ENCODE measurements at regions not wholly inside any gene's neighbourhood (a gene's known extent, or its start where the extent isn't known, plus 50 kb on each side); places are given as distances from the start of the nearest gene placed in this dataset.

DNA sequence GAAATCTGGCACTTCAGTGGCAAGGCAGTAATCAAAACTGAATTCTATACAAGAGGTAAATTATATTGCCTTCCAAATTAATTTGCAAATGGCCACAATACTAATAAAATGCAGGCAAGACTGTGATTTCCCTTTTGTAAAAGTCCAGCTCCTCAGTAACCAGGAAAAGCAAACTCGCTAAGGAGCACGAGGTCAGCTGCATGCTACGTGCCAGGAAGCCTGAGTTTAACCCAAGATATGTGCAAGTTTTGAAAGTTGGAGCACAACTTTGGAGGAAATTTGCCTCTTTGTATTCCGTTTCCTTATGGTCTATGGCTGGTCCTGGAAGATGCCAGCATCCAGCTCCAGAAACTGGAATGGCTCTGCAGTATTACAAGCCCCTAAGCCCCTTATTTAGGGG lies 226.8 kb upstream of the DYNLRB2 start:
- no peaks in the 10 kb centered on the region for H3K79me2 ChIP-seq
- H3K27ac ChIP-seq = no peak overlapping the region
- H3K4me3 ChIP-seq (ENCODE audit: low read depth, low read length) = no peak overlapping the region
- H2AFZ ChIP-seq = no peak overlapping the region
- no peaks in the 10 kb centered on the region for H3K4me1 ChIP-seq
- no peaks in the 10 kb centered on the region for H3K27me3 ChIP-seq (ENCODE audit: control insufficient read depth, insufficient read depth, low read length)
- no peak overlapping the region for H3K4me2 ChIP-seq (ENCODE audit: low read length)
- H3K9me3 ChIP-seq (ENCODE audit: control insufficient read depth, low read length) = no peaks in the 10 kb centered on the region
- no peaks in the 10 kb centered on the region for H3K36me3 ChIP-seq (ENCODE audit: control insufficient read depth, insufficient read depth, low read length)
- H3K9ac ChIP-seq = no peak overlapping the region
- no peak for TF ChIP-seq CTCF (IDR thresholded peaks at IDR 0.05)

- Histone ChIP-seq H3K27me3 (ENCODE audit: control insufficient read depth, insufficient read depth, low read length) (no peaks in the 10 kb centered on the region), H3K9ac (no peak overlapping the region), H3K4me3 (ENCODE audit: low read depth, low read length) (no peak overlapping the region), H3K9me3 (ENCODE audit: control insufficient read depth, low read length) (no peaks in the 10 kb centered on the region), H2AFZ (no peak overlapping the region), H3K27ac (no peak overlapping the region), H3K36me3 (ENCODE audit: control insufficient read depth, insufficient read depth, low read length) (no peaks in the 10 kb centered on the region), H3K4me1 (no peaks in the 10 kb centered on the region), H3K79me2 (no peaks in the 10 kb centered on the region), H3K4me2 (ENCODE audit: low read length) (no peak overlapping the region)
- no peak for TF ChIP-seq CTCF (IDR thresholded peaks at IDR 0.05)
These were observed 231.6 kb upstream of the DYNLRB2 start for GRCh38 chr16:80309178-80309577.

- H2AFZ ChIP-seq = no peak overlapping the region
- H3K4me3 ChIP-seq (ENCODE audit: low read depth, low read length) = no peak overlapping the region
- no peaks in the 10 kb centered on the region for H3K9me3 ChIP-seq (ENCODE audit: control insufficient read depth, low read length)
- H3K27ac ChIP-seq = no peak overlapping the region
- H3K9ac ChIP-seq = no peak overlapping the region
- no peaks in the 10 kb centered on the region for H3K36me3 ChIP-seq (ENCODE audit: control insufficient read depth, insufficient read depth, low read length)
- no peak overlapping the region for H3K4me2 ChIP-seq (ENCODE audit: low read length)
- TF ChIP-seq CTCF (IDR thresholded peaks at IDR 0.05) = no peak
- no peaks in the 10 kb centered on the region for H3K27me3 ChIP-seq (ENCODE audit: control insufficient read depth, insufficient read depth, low read length)
- no peaks in the 10 kb centered on the region for H3K4me1 ChIP-seq
- no peaks in the 10 kb centered on the region for H3K79me2 ChIP-seq
These were observed 235.4 kb upstream of the DYNLRB2 start for GRCh38 chr16:80305410-80305809.

DNA sequence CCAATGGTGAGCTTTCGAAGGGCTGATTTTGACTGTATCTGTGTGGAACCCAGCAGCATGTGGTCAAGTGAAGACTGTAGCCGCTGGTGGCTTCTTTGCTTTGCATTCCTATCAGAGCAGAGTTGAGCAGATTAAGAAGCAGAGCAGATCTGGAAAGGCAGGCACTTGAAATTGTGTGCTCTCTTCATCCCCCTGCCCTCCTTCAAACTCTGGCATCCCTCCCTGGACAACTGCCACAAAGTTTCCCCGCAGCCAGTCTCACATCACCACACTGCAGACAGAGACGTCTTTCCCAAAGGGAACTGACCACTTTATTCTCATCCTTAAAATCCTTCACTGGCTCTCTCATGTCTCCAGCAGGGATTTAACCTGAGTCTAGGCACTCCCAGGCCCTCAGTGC lies 237.1 kb upstream of the DYNLRB2 start:
- Histone ChIP-seq H3K9ac (no peak overlapping the region), H3K36me3 (ENCODE audit: control insufficient read depth, insufficient read depth, low read length) (no peaks in the 10 kb centered on the region), H2AFZ (no peak overlapping the region), H3K79me2 (no peaks in the 10 kb centered on the region), H3K4me1 (no peaks in the 10 kb centered on the region), H3K9me3 (ENCODE audit: control insufficient read depth, low read length) (no peaks in the 10 kb centered on the region), H3K4me3 (ENCODE audit: low read depth, low read length) (no peak overlapping the region), H3K4me2 (ENCODE audit: low read length) (no peak overlapping the region), H3K27me3 (ENCODE audit: control insufficient read depth, insufficient read depth, low read length) (no peaks in the 10 kb centered on the region), H3K27ac (no peak overlapping the region)
- no peak for TF ChIP-seq CTCF (IDR thresholded peaks at IDR 0.05)

- TF ChIP-seq CTCF (IDR thresholded peaks at IDR 0.05) = no peak
- H3K9me3 ChIP-seq (ENCODE audit: control insufficient read depth, low read length) = no peaks in the 10 kb centered on the region
- H3K9ac ChIP-seq = no peak overlapping the region
- H3K4me3 ChIP-seq (ENCODE audit: low read depth, low read length) = no peak overlapping the region
- H3K27ac ChIP-seq = no peak overlapping the region
- H3K4me2 ChIP-seq (ENCODE audit: low read length) = no peak overlapping the region
- H2AFZ ChIP-seq = no peak overlapping the region
- no peaks in the 10 kb centered on the region for H3K79me2 ChIP-seq
- no peaks in the 10 kb centered on the region for H3K27me3 ChIP-seq (ENCODE audit: control insufficient read depth, insufficient read depth, low read length)
- H3K4me1 ChIP-seq = no peaks in the 10 kb centered on the region
- no peaks in the 10 kb centered on the region for H3K36me3 ChIP-seq (ENCODE audit: control insufficient read depth, insufficient read depth, low read length)
These were observed 239.9 kb upstream of the DYNLRB2 start for GRCh38 chr16:80300876-80301275.

Measured in parathyroid adenoma (tissue), 2 donors.